Tongue (tissue), 1 donor: ENCODE measurements at regions not wholly inside any gene's neighbourhood (a gene's known extent, or its start where the extent isn't known, plus 50 kb on each side); places are given as distances from the start of the nearest gene placed in this dataset.

Experiments
- DNase-seq: peaks from one replicate; pipeline ENCODE4 v3.0.0-alpha.2; 2015

DNA sequence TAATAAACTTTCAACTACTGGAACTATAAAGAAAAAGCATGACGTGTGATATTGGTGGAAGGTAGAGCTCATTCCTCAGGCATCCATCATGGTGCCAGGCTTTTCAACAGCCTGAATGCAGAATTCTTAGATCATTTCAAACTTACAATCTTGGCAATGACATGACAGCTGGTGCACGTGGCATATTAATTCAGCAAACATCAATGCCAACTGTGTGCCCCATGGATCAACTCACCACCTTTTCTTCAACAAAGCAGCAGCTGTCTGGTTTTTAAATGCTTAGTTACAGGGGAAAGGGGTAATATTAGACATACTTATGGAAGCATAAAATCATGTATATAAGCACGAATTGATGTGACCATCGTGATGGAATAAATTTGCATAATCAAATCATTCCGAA, 56.0 kb upstream of the OR13F1 start:
- DNase-seq, result peak; percentile 61
